Nephron (organoid): ENCODE measurements at regions not wholly inside any gene's neighbourhood (a gene's known extent, or its start where the extent isn't known, plus 50 kb on each side); places are given as distances from the start of the nearest gene placed in this dataset.

Source experiments
- H3K27ac Mint-ChIP-seq, 3 experiments: 2 replicates each; pipeline ENCODE4 v1.8.0; 2020; ENCODE audit warnings: mixed read lengths in 3 of 3, mild to moderate bottlenecking in 2 of 3, moderate library complexity in 1 of 3
- H3K27me3 Mint-ChIP-seq: 2 replicates; pipeline ENCODE4 v1.8.0; 2021; ENCODE audit warnings: low read depth, mild to moderate bottlenecking, moderate library complexity, mixed read lengths
- H3K36me3 Mint-ChIP-seq: 2 replicates; pipeline ENCODE4 v1.8.0; 2020; ENCODE audit warnings: low read depth, mixed read lengths
- H3K4me1 Mint-ChIP-seq: 2 replicates; pipeline ENCODE4 v1.8.0; 2020; ENCODE audit warnings: mixed read lengths
- H3K4me3 Mint-ChIP-seq, 3 experiments: 2 replicates each; pipeline ENCODE4 v1.8.0; 2020; ENCODE audit warnings: mild to moderate bottlenecking in 3 of 3, mixed read lengths in 3 of 3, moderate library complexity in 2 of 3
- H3K9me3 Mint-ChIP-seq: 2 replicates; pipeline ENCODE4 v1.8.0; 2020; ENCODE audit warnings: mixed read lengths
- TF ChIP-seq, protein P1 (sequence below), 3 experiments: fragments of 200-600 bp; sonication (generic); IDR thresholded peaks; one replicate each; pipeline ENCODE4 v1.5.0; 2021; ENCODE audit warnings: antibody characterized with exemption in 3 of 3; ENCODE audit not compliant: unreplicated experiment in 3 of 3

GRCh38 chr9:89554307-89555035 is 50.3 kb upstream of the GADD45G start:
- TF ChIP-seq, protein P1, sequence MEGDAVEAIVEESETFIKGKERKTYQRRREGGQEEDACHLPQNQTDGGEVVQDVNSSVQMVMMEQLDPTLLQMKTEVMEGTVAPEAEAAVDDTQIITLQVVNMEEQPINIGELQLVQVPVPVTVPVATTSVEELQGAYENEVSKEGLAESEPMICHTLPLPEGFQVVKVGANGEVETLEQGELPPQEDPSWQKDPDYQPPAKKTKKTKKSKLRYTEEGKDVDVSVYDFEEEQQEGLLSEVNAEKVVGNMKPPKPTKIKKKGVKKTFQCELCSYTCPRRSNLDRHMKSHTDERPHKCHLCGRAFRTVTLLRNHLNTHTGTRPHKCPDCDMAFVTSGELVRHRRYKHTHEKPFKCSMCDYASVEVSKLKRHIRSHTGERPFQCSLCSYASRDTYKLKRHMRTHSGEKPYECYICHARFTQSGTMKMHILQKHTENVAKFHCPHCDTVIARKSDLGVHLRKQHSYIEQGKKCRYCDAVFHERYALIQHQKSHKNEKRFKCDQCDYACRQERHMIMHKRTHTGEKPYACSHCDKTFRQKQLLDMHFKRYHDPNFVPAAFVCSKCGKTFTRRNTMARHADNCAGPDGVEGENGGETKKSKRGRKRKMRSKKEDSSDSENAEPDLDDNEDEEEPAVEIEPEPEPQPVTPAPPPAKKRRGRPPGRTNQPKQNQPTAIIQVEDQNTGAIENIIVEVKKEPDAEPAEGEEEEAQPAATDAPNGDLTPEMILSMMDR (IDR thresholded peaks at IDR 0.05; ENCODE audit: unreplicated experiment in 3 of 3), result no peak
- peak overlapping the region; percentile 31 to 84 (median 48) for H3K27ac Mint-ChIP-seq
- H3K36me3 Mint-ChIP-seq, result no peaks in the 10 kb centered on the region
- no peaks in the 10 kb centered on the region for H3K9me3 Mint-ChIP-seq
- no peak overlapping the region for H3K4me3 Mint-ChIP-seq
- peaks cover 11% of the 10 kb centered on the region for H3K4me1 Mint-ChIP-seq
- H3K27me3 Mint-ChIP-seq, result peaks cover 22% of the 10 kb centered on the region

DNA sequence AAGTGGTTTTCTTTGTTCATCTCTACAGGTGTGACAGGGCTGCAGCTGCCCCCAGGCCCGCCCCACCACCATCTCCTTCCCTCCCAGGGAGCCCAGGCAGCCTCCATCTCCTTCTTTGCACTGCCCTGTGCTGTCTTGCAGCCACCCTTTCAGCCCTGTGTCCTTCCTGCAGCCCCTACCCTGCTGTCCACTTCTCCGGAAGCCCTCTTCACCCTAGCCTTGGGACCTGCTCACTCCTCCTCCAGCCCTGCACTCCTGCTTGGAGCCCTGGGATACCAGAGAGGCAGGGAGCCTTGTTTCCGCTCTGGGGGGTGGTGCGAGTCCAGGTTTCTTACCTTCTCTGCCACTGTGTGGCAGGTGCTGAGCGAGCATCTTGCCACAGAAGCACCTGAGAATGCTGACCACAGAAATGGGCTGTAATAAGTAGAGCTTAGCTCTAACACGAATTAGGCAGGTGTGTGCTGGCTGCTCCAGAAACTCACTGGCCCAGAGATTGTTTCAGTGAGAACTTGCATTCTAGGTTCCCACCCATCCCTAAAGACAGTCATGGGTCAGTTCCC is 51.3 kb upstream of the GADD45G start:
- Mint-ChIP-seq H3K4me3 (no peak overlapping the region), H3K36me3 (no peaks in the 10 kb centered on the region), H3K4me1 (peaks cover 11% of the 10 kb centered on the region), H3K9me3 (peaks cover 3% of the 10 kb centered on the region), H3K27me3 (peaks cover 22% of the 10 kb centered on the region), H3K27ac (peak overlapping the region; percentile 47 to 84 (median 81))
- TF ChIP-seq, protein P1 (IDR thresholded peaks at IDR 0.05; ENCODE audit: unreplicated experiment in 3 of 3), result no peak

DNA sequence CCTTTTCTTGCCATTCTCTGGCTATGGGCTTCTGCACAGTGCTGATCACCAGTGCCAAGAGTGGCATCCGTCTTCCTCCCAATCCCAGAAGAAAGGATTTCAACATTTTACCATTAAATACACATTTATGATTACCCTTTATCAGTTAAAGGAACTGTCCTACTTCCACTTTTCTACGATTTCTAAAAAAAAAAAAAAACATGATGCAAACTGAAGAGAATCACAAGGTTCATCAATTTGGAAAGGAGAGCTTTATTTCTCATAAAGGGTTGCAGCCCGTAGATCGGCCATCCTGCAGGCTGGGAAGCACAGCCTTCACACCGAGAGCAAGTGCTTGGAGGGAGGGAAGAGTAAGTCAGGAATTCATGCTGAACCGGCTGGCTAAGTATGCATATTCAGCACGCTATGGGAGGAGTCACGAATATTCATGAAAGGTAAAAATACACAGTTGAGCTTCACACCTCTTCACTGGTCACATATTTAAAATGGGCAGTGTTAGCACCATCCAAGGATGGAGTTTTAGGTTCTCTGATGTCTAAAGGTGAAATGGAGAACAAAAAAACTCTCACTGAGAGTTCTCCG is 52.5 kb upstream of the SEMA4D start:
- H3K36me3 Mint-ChIP-seq, result peaks cover 5% of the 10 kb centered on the region
- H3K4me1 Mint-ChIP-seq, result no peaks in the 10 kb centered on the region
- H3K27ac Mint-ChIP-seq, result peak overlapping the region; percentile 28 to 89 (median 47)
- no peak overlapping the region for H3K4me3 Mint-ChIP-seq
- H3K27me3 Mint-ChIP-seq, result peaks cover 19% of the 10 kb centered on the region
- peaks cover 12% of the 10 kb centered on the region for H3K9me3 Mint-ChIP-seq
- TF ChIP-seq, protein P1 (IDR thresholded peaks at IDR 0.05; ENCODE audit: unreplicated experiment in 3 of 3), result no peak

DNA sequence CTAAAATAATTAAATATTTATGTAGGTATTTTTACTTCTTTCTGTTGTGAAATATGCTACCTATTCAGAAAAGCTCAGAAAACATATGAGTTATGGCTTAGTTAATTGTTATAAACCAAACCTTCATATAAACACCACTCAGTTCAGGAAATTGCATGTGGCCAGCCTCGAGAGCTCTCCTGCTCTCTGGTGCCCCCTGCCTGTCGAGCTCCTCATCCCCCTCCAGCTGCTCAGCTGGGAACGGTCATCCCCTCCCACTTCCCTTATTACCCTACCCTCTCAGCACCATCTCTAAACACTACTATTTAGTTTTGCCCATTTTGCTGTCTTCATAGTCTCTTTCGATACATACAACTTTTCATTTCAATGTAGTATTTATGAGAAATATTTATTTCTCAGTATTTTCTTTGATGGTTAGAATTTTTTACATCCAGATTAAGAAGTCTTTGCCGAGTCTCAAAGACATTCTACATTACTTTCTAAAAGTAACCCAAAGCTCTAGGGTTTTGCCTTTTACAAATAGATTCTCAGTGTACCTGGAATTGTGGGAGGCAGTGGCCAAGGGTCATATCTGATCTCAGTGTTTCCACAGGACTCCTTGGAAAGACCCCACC is 51.2 kb upstream of the SEMA4D start:
- Mint-ChIP-seq H3K27ac (peak overlapping the region in 1 of 3 experiments; percentile 40), H3K4me3 (no peak overlapping the region), H3K9me3 (peaks cover 17% of the 10 kb centered on the region), H3K4me1 (no peaks in the 10 kb centered on the region), H3K27me3 (peaks cover 12% of the 10 kb centered on the region), H3K36me3 (peaks cover 9% of the 10 kb centered on the region)
- TF ChIP-seq, protein P1 (IDR thresholded peaks at IDR 0.05; ENCODE audit: unreplicated experiment in 3 of 3), result peak; percentile 72 to 81 (median 72)

DNA sequence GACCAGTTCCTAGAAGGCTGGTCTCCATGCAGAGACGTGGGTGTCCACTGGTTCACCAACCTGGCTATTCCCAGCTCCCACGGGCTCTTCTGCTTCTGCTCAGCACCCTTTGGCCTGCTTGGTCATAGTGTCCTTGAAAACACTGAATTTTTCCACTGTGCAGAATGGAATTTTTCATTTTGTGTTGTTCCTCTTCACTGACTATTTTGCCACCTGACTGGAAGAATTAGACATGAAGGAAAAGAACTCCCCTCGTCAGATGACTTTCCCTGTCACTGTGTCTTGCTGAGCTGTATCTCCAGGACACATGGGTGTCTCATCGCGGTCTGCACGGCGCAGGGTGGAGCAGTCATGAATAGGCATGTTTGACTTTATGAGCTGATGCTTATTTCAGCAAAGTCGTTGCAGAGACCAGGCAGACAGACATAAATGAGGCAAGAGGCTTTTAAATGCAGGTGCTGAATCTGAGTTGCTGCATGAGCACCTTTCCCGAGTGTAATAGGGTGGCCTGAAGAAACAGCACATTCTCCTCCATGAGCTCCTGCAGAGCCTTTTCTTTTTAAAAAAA is 50.2 kb upstream of the SEMA4D start:
- Mint-ChIP-seq H3K27ac (peak overlapping the region in 2 of 3 experiments; percentile 51 to 83), H3K4me3 (no peak overlapping the region), H3K27me3 (peaks cover 9% of the 10 kb centered on the region), H3K36me3 (peaks cover 9% of the 10 kb centered on the region), H3K4me1 (no peaks in the 10 kb centered on the region), H3K9me3 (peaks cover 21% of the 10 kb centered on the region)
- TF ChIP-seq, protein P1 (IDR thresholded peaks at IDR 0.05; ENCODE audit: unreplicated experiment in 3 of 3), result no peak
